ENCODE measurements at regions not wholly inside any gene's neighbourhood (a gene's known extent, or its start where the extent isn't known, plus 50 kb on each side); places are given as distances from the start of the nearest gene placed in this dataset.

DNA sequence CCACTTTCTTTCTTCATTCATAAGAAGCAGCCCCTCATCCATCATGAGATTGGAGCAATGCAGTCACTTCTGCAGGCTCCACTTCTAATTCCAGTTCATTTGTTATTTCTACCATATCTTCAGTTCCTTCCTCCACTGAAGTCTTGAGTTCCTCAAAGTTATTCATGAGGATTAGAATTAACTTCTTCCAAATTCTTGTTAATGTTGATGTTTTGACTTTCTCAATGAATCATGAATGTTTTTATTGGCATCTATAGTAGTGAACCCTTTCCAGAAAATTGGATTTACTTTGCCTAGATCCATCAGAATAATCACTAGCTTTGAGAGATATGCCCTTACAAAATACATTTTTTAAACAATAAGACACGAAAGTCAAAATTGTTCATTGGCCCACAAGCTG, 2567.7 kb upstream of the PCDH20 start:
- TF ChIP-seq CTCF (IDR thresholded peaks at IDR 0.05) (no peak), POLR2A (IDR thresholded peaks at IDR 0.05) (no peak)
